ENCODE measurements at regions not wholly inside any gene's neighbourhood (a gene's known extent, or its start where the extent isn't known, plus 50 kb on each side); places are given as distances from the start of the nearest gene placed in this dataset.

GRCh38 chr3:28746990-28747389 is 398.4 kb upstream of the AZI2 start:
- Mint-ChIP-seq H3K4me3 (no peak overlapping the region), H3K4me1 (ENCODE audit: low read depth) (no peaks in the 10 kb centered on the region), H3K27ac (no peak overlapping the region), H3K36me3 (ENCODE audit: low read depth) (no peaks in the 10 kb centered on the region), H3K27me3 (no peaks in the 10 kb centered on the region), H3K9me3 (peaks cover 23% of the 10 kb centered on the region)
- intact Hi-C loops (cut with DNase I, micrococcal nuclease) = no loop called here
- DNase-seq (no peak), ATAC-seq (ENCODE audit: poor library complexity) (no peak)
- Histone ChIP-seq H3K4me3 (ENCODE audit: low read length) (no peak overlapping the region), H3K27me3 (ENCODE audit: control insufficient read depth in 1 of 2, insufficient read depth in 2 of 2, low read length in 2 of 2) (no peaks in the 10 kb centered on the region), H3K27ac (ENCODE audit: low read depth in 1 of 2, low read length in 2 of 2) (no peak overlapping the region), H3K9me3 (ENCODE audit: control insufficient read depth in 1 of 2, insufficient read depth in 1 of 2, low read length in 2 of 2) (no peaks in the 10 kb centered on the region), H3K4me1 (ENCODE audit: insufficient read depth, low read length) (no peaks in the 10 kb centered on the region), H3K36me3 (ENCODE audit: insufficient read depth, low read length) (no peaks in the 10 kb centered on the region)
- TF ChIP-seq CTCF (IDR thresholded peaks at IDR 0.05) = no peak
- ChIA-PET POLR2A (no interaction called here), CTCF (no interaction called here)

GRCh38 chr3:28751864-28752263 is 403.2 kb upstream of the AZI2 start:
- no peaks in the 10 kb centered on the region for H3K36me3 Mint-ChIP-seq (ENCODE audit: low read depth)
- no peaks in the 10 kb centered on the region for H3K9me3 ChIP-seq (ENCODE audit: control insufficient read depth in 1 of 2, insufficient read depth in 1 of 2, low read length in 2 of 2)
- no peak for TF ChIP-seq CTCF (IDR thresholded peaks at IDR 0.05)
- H3K4me3 ChIP-seq (ENCODE audit: low read length) = no peak overlapping the region
- H3K36me3 ChIP-seq (ENCODE audit: insufficient read depth, low read length) = no peaks in the 10 kb centered on the region
- no peak overlapping the region for H3K27ac Mint-ChIP-seq
- ATAC-seq (ENCODE audit: poor library complexity) (no peak), DNase-seq (no peak)
- H3K4me1 Mint-ChIP-seq (ENCODE audit: low read depth) = no peaks in the 10 kb centered on the region
- H3K9me3 Mint-ChIP-seq = peaks cover 26% of the 10 kb centered on the region
- H3K27me3 Mint-ChIP-seq = no peaks in the 10 kb centered on the region
- ChIA-PET CTCF (no interaction called here), POLR2A (no interaction called here)
- intact Hi-C loops (cut with DNase I, micrococcal nuclease) = no loop called here
- no peaks in the 10 kb centered on the region for H3K27me3 ChIP-seq (ENCODE audit: control insufficient read depth in 1 of 2, insufficient read depth in 2 of 2, low read length in 2 of 2)
- no peaks in the 10 kb centered on the region for H3K4me1 ChIP-seq (ENCODE audit: insufficient read depth, low read length)
- no peak overlapping the region for H3K4me3 Mint-ChIP-seq
- H3K27ac ChIP-seq (ENCODE audit: low read depth in 1 of 2, low read length in 2 of 2) = no peak overlapping the region

GRCh38 chr3:28752290-28752689 is 403.7 kb upstream of the AZI2 start:
- Mint-ChIP-seq H3K4me3 (no peak overlapping the region), H3K27me3 (no peaks in the 10 kb centered on the region), H3K27ac (no peak overlapping the region), H3K9me3 (peaks cover 26% of the 10 kb centered on the region), H3K36me3 (ENCODE audit: low read depth) (no peaks in the 10 kb centered on the region), H3K4me1 (ENCODE audit: low read depth) (no peaks in the 10 kb centered on the region)
- Histone ChIP-seq H3K27me3 (ENCODE audit: control insufficient read depth in 1 of 2, insufficient read depth in 2 of 2, low read length in 2 of 2) (no peaks in the 10 kb centered on the region), H3K9me3 (ENCODE audit: control insufficient read depth in 1 of 2, insufficient read depth in 1 of 2, low read length in 2 of 2) (no peaks in the 10 kb centered on the region), H3K4me3 (ENCODE audit: low read length) (no peak overlapping the region), H3K36me3 (ENCODE audit: insufficient read depth, low read length) (no peaks in the 10 kb centered on the region), H3K27ac (ENCODE audit: low read depth in 1 of 2, low read length in 2 of 2) (no peak overlapping the region), H3K4me1 (ENCODE audit: insufficient read depth, low read length) (no peaks in the 10 kb centered on the region)
- ATAC-seq (ENCODE audit: poor library complexity) = no peak
- TF ChIP-seq CTCF (IDR thresholded peaks at IDR 0.05) = no peak
- DNase-seq = no peak
- intact Hi-C loops (cut with DNase I, micrococcal nuclease) = no loop called here
- ChIA-PET CTCF (interaction anchor here (1.2 kb wide), 1 partner anchor 8 kb away, joined by 5 read pairs; no protein-coding TSS in a partner anchor), POLR2A (no interaction called here)
